Stimulated activated CD4-positive, alpha-beta T cell treated with anti-CD3 and anti-CD28 coated beads, Interleukin-12 subunit alpha, Interleukin-12 subunit beta, amount 100 ng/mL, for 4 hours (primary cell): ENCODE measurements at regions not wholly inside any gene's neighbourhood (a gene's known extent, or its start where the extent isn't known, plus 50 kb on each side); places are given as distances from the start of the nearest gene placed in this dataset.
"Not testable (repeated sequence)": the region's sequence is repeated elsewhere in the genome, so short reads cannot be mapped to it uniquely, and the experiment has no call there.

Experiments
- DNase-seq: peaks from one replicate; pipeline ENCODE4 v3.0.0-alpha.2; 2020

GRCh38 chr6:141874930-141875602 is 257.7 kb upstream of the GJE1 start:
- DNase-seq: no peak

GRCh38 chr6:141869509-141869908 is 263.2 kb upstream of the GJE1 start:
- DNase-seq: not testable (repeated sequence)

- no peak for DNase-seq
Measured at GRCh38 chr6:141867767-141868166, 265.0 kb upstream of the GJE1 start.

DNA sequence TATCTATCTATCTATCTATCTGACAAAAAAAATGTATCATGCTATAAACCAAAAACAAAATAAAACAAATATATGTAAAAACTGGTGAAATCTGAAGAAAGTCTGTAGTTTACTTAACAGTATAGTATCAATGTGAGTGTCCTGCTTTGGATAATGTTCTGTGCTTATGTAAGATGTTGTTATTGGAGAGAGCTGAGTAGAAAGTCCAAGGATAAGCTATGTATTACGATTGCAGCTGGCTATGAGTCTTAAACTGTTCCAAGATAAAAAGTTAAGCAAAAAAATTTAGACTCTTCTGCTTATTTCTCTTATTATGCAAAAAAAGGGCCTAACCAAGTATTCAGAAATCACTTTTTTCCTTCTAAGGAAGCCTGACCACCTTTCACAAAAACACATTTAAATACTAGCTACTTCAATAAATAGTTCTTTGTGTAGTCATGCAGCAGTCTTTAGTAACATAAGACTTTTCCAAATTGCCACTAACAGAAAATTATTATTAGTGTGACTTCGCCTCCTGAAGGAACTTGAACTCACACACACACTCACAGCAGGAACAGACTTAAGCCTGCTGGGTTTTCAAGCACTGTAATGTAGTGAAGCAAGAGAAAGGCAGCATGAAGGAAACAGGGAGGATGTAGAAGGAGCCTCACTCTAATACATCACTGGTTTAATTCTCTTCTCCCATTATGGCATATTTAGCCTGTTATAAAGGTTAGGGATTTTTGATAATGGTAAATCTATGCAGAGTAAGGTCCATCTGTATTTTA is 265.8 kb upstream of the GJE1 start:
- DNase-seq: no peak

- DNase-seq: no peak
Measured at GRCh38 chr6:141851063-141851462, 281.7 kb upstream of the GJE1 start.

DNA sequence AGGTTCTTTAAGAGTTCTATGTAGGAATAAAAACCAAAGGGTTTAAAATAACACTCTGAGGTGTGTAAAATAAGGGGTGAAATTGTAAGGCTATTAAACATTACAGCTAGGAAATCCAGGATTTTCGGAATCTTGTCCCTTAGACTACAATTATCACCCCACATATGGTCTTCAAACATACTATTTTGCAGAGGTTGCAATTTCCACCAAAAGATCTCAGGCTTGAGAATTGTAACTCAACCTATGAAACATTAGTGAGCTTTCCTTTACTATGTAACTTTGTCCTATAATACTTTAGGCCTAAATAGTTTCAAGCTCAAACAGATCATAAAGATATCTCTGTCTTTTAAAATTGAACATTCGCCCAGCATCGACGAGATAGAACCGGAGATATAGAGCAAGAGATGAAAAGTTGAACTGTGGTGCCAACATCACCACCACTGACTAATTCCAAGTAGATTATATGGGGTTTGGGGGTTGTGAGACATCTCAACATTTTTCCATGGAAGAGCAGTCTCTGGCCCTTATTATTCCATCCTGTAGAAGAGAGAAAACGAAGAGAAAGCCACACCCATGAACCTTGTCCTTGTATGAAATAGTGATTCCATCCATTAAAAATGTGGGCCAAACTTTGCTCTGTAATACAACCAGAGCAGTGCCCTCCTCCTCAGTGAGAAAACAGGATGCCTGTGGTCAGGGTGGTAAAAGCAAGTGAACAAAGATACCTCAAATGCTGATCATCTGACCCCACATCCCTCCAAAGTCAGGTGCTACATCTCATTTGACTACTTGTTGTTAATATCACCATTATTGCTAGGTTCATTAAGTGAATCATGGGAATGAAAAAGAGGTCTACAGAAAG is 284.5 kb upstream of the GJE1 start:
- DNase-seq: no peak

DNA sequence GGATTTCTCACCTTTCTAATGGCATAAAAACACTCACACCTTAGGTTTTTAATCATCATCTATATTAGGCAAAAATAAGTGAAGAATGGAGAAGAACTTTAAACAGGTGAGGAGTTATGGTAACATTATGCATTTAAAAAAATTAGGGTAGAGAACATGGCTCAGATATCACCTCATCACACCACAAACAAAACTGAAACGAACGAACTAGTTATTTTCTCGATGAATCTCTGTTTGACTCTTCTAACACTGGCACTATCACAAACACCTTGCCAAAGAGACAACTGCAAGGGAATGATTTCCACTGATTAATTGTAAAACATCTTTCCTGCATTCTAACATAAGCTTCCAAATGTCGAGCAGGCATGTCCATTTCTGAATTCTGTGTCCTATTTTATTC is 286.1 kb upstream of the GJE1 start:
- no peak for DNase-seq

DNA sequence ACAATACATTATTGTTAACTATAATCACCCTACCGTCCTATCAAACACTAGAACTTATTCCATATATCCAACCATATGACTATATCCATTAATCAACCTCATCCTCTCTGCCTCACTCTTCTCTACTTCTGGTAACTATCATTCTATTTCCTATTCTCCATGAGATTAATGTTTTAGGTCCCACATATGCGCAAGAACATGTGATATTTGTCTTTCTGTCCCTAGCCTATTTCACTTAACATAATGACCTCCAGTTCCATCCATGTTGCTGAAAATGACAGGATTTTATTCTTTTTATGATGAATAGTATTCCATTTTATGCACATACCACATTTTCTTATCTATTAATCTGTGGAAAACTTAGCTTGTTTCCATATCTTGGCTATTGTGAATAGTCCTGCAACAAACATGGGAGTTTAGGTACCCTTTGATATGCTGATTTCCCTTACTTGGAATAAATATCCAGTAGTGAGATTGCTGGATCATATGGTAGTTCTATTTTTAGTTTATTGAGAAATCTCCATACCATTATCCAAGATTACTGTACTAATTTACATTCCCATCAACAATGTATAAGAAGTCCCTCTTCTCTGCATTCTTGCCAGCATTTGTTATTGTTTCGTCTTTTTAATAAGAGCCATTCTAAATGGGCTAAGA is 289.4 kb upstream of the GJE1 start:
- DNase-seq: no peak

DNA sequence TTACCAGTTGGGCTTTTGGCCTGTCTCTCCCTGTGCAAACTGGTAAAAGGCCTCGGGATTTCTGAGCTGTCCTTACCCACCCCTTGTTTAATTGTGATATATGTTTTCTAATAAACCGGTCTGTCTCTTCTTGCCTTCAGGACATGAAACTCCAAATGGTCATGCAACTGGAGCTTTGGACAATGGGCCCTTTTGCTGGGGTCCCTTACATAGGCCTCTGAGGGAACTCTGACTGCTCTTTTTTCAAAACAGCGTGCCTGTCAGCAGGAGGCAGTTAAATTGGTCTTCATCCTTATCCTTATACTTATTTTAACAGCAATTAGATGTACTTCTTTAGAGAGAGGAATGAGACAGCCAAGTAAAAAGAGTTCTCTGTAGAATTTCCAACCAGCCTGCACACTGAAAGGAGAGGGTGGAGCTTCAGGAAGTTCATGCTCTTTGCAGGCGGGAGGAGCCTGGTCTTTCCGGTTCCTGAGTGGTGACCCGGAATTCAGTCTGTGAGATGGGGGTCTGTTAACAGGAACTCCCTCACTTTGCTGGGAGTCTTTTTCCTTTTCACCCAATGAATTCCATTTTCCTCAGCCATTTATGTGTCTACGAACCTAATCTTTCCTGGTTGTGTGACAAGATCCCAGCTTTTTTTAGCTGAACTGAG is 299.6 kb upstream of the GJE1 start:
- DNase-seq: no peak

DNA sequence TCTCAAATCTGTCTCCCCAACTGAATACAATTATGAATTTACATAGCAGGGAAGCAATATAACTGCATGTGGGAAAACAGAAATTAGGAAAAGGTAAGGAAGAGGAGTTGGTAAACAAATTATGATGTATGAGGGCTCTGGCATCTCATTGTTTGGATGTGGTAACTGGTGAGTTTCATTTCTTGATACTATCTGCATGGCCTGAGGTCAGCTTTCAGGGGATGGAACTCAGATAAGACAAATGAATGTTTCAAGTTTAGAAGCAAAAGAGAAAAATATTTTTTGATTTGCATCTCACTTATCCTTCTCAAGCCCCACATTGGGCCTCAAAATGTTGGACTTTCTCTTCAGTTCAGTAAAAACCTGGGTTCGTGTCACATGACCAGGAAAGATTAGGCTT is 302.2 kb upstream of the GJE1 start:
- DNase-seq: no peak

DNA sequence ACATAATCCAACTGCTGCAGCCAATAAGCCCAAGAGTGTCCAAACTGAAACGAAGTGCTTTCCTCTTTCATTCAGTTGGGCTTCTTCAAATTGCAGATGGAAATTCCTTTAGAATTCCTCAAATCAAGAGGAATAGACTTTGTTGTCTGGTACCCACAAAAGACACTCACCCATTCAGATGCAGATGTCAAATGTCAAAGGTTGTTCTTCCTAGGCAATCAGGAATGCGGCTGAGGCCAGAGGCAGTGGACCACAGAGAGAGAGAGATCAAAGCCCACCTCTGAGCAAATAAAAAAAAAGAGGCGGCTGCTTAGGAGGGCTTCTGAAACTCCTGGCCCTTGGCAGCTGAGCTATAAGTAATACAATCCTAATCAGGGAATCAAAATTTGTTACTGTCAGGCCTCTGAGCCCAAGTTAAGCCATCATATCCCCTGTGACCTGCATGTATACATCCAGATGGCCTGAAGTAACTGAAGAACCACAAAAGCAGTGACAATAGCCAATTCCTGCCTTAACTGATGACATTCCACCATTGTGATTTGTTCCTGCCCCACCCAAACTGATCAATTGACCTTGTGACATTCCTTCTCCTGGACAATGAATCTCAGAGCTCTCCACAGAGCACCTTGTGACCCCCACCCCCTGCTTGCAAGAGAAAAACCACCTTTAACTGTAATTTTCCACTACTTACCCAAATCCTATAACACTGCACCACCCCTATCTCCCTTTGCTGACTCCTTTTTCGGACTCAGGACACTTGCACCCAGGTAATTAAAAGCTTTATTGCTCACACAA is 303.0 kb upstream of the GJE1 start:
- DNase-seq: no peak

DNA sequence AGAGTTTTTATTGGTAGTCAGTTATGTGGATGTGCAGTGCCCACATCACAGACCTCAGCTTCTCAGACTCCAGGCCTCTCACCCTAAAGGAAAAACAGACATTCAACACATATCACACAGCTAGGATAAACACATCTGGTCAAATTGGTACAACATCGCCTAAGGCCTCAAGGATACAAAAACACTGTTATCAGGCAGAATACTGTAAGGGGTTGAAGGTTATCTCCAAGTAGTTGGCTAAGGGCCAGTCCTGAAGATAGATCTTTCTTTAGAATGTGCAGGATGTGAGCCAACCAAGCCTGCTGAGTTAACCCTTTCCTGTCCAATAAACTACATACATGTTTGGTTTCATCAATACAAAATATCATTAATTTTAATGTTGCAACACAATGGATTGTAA is 308.4 kb upstream of the GJE1 start:
- no peak for DNase-seq

- DNase-seq: not testable (repeated sequence)
Measured at GRCh38 chr6:141815039-141815438, 317.7 kb upstream of the GJE1 start.

- DNase-seq: no peak
Measured at GRCh38 chr6:141809901-141810300, 322.8 kb upstream of the GJE1 start.

DNA sequence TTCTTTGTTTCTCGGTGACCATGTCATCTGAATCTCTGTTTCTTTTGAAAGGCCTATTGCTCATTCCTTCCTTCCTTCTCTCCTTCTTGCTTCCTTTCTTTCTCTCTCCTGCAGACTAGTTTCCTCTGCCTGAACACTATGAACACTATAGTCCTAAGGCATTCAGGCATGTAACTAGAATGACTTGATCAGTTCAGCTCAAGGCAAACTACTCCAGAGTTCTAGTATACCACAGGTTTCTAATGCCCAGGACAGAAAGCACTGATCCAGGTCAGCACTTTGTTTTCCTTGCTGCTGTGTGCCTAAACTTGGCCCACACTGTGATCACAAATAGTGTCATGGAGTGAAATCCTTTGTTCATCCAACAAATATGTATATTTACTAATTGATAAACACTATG is 324.1 kb upstream of the GJE1 start:
- no peak for DNase-seq

- not testable (repeated sequence) for DNase-seq
Measured at GRCh38 chr6:141800973-141801372, 331.8 kb upstream of the GJE1 start.

GRCh38 chr6:141790921-141791320 is 341.8 kb upstream of the GJE1 start:
- DNase-seq: no peak

GRCh38 chr6:141788096-141788495 is 344.6 kb upstream of the GJE1 start:
- no peak for DNase-seq

GRCh38 chr6:141783585-141783984 is 349.1 kb upstream of the GJE1 start:
- no peak for DNase-seq

GRCh38 chr6:141780296-141780695 is 352.4 kb upstream of the GJE1 start:
- DNase-seq: no peak

DNA sequence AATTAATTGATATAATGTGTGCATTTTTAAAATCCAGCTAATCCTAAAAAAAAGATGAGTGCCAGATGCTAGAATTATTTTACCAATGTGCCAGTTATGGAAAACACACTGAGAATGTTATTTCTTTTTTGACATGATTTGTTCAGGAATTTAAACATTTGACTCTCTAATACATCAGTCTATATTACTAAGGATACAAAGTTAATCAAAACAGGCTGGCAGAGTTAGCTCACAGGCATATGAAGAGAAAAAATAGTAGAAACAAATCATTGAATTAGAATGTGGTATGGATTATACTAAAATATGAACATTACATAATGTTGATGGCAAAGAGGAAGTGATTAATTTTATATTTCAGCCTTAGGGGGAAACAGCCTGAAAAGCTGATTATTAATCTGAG is 368.3 kb upstream of the GJE1 start:
- no peak for DNase-seq

DNA sequence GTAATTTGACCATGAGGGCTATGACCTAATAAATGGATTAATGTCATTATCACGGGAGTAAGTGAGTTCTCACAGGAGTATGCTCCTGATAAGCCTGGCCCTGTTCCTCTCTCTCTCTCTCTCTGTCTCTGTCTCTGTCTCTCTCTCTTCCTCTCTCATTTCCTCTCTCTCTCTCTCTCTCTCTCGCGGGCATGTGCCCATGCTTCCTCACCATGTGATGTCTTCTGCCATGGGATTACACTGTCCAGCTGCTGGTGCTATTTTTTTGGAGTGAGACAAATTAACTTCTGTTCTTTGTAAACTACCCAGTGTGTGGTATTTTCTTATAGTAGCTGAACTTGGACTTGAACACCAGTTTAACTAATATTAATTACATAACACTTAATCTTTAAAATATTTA is 374.3 kb upstream of the GJE1 start:
- no peak for DNase-seq
